Keratinocyte (primary cell): ENCODE measurements at regions not wholly inside any gene's neighbourhood (a gene's known extent, or its start where the extent isn't known, plus 50 kb on each side); places are given as distances from the start of the nearest gene placed in this dataset.

Source experiments
- DNase-seq: peaks from one replicate; pipeline ENCODE4 v3.0.0-alpha.2; 2011; ENCODE audit warnings: low read depth, missing footprints, low spot score
- FAIRE-seq: peaks from 2 replicates; lab custom pipeline; 2011; peaks lifted over from hg19 to GRCh38; lab: Jason Lieb, UNC
- H2AFZ ChIP-seq: 2 replicates; pipeline ENCODE4 v1.6.0; 2012; ENCODE audit warnings: low read length, control low read depth, inconsistent platforms; ENCODE audit not compliant: control insufficient read depth
- H3K27ac ChIP-seq: 2 replicates; pipeline ENCODE4 v1.5.1; 2011; ENCODE audit warnings: low read length; ENCODE audit not compliant: control insufficient read depth, insufficient read depth
- H3K27me3 ChIP-seq: 3 replicates; pipeline ENCODE4 v1.6.0; 2011; ENCODE audit warnings: low read length; ENCODE audit not compliant: control insufficient read depth, insufficient read depth; ENCODE audit errors: extremely low read depth
- H3K36me3 ChIP-seq, 2 experiments: 2 replicates in 1 of 2; 3 replicates in 1 of 2; pipeline ENCODE4 v1.5.1; 2011; ENCODE audit warnings: low read length in 2 of 2, mild to moderate bottlenecking in 1 of 2; ENCODE audit not compliant: control insufficient read depth in 2 of 2, insufficient read depth in 2 of 2; ENCODE audit errors: extremely low read depth in 1 of 2
- H3K4me1 ChIP-seq: 3 replicates; pipeline ENCODE4 v1.5.1; 2011; ENCODE audit warnings: low read length; ENCODE audit not compliant: control insufficient read depth, insufficient read depth; ENCODE audit errors: extremely low read depth
- H3K4me2 ChIP-seq: 3 replicates; pipeline ENCODE4 v1.6.0; 2011; ENCODE audit warnings: low read depth, low read length; ENCODE audit not compliant: control insufficient read depth, insufficient read depth; ENCODE audit errors: extremely low read depth
- H3K4me3 ChIP-seq, 3 experiments: fragments of 200-600 bp in 1 of 3; sonication (generic) in 1 of 3; 2 replicates in 2 of 3; 3 replicates in 1 of 3; pipeline ENCODE4 v1.5.1; 2011 to 2016; ENCODE audit warnings: low read length in 3 of 3, mild to moderate bottlenecking in 3 of 3, control low read depth in 2 of 3, inconsistent platforms in 1 of 3, low read depth in 1 of 3, mixed read lengths in 1 of 3, mixed run types in 1 of 3, moderate library complexity in 1 of 3; ENCODE audit not compliant: control insufficient read depth in 2 of 3, insufficient read depth in 2 of 3; ENCODE audit errors: extremely low read depth in 1 of 3
- H3K79me2 ChIP-seq: 2 replicates; pipeline ENCODE4 v1.6.0; 2012; ENCODE audit warnings: low read length; ENCODE audit not compliant: control insufficient read depth, insufficient read depth
- H3K9ac ChIP-seq: 3 replicates; pipeline ENCODE4 v1.6.0; 2011; ENCODE audit warnings: low read length; ENCODE audit not compliant: control insufficient read depth, insufficient read depth; ENCODE audit errors: extremely low read depth
- H3K9me1 ChIP-seq: 3 replicates; pipeline ENCODE4 v1.6.0; 2011; ENCODE audit warnings: low read length; ENCODE audit not compliant: control insufficient read depth, insufficient read depth; ENCODE audit errors: extremely low read depth
- H3K9me3 ChIP-seq: 2 replicates; pipeline ENCODE4 v1.5.1; 2012; ENCODE audit warnings: low read depth, low read length; ENCODE audit not compliant: control insufficient read depth
- H4K20me1 ChIP-seq: 3 replicates; pipeline ENCODE4 v1.6.0; 2011; ENCODE audit warnings: low read length; ENCODE audit not compliant: control insufficient read depth, insufficient read depth; ENCODE audit errors: extremely low read depth
- EZH2 ChIP-seq: IDR thresholded peaks from one replicate; pipeline ENCODE4 v1.6.1; 2012; ENCODE audit warnings: inconsistent platforms, mild to moderate bottlenecking, low read length, moderate library complexity
- dilution Hi-C: fragments of 300-500 bp; cut with MboI; formaldehyde crosslinking; loops from one replicate; pipeline ENCODE4 v1.7.0; 2020; ENCODE audit warnings: low sequenced_read_pairs; ENCODE audit not compliant: extremely low pct_ligation_motif_present
- TF ChIP-seq, protein P1 (sequence below), 3 experiments: IDR thresholded peaks in 1 of 3; conservative IDR thresholded peaks in 1 of 3; optimal IDR thresholded peaks in 1 of 3; 2 replicates in 2 of 3; 3 replicates in 1 of 3; pipeline versions ENCODE3 to v1.5.1; 2011; ENCODE audit warnings: low read length in 3 of 3, mild to moderate bottlenecking in 3 of 3, moderate library complexity in 2 of 3, control low read depth in 1 of 3, inconsistent platforms in 1 of 3; ENCODE audit not compliant: insufficient read depth in 2 of 3; ENCODE audit errors: extremely low read depth in 1 of 3

DNA sequence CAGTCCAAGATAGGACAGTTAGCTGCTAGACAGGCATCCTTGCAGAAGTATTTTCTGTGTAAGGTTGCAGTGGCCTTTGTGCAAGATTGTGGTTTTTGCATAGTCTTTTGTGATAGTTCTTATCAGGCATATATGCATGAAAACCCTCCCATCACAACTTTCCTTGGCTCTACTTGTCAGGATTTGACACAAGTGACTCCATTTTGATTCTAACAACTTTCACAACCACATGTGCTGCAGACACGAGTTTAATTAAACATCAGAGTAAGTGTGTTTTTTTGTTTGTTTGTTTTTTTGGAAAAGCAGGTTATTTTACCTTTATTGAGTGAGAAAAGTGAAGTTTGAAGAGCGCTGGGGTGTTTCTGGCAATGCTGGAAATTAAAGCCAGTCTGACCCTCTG, 902.0 kb upstream of the GCFC2 start:
- TF ChIP-seq, protein P1, sequence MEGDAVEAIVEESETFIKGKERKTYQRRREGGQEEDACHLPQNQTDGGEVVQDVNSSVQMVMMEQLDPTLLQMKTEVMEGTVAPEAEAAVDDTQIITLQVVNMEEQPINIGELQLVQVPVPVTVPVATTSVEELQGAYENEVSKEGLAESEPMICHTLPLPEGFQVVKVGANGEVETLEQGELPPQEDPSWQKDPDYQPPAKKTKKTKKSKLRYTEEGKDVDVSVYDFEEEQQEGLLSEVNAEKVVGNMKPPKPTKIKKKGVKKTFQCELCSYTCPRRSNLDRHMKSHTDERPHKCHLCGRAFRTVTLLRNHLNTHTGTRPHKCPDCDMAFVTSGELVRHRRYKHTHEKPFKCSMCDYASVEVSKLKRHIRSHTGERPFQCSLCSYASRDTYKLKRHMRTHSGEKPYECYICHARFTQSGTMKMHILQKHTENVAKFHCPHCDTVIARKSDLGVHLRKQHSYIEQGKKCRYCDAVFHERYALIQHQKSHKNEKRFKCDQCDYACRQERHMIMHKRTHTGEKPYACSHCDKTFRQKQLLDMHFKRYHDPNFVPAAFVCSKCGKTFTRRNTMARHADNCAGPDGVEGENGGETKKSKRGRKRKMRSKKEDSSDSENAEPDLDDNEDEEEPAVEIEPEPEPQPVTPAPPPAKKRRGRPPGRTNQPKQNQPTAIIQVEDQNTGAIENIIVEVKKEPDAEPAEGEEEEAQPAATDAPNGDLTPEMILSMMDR (optimal IDR thresholded peaks at IDR 0.05 in 1 of 3, IDR thresholded peaks at IDR 0.05 in 1 of 3, conservative IDR thresholded peaks at IDR 0.05 in 1 of 3; ENCODE audit: extremely low read depth in 1 of 3, insufficient read depth in 2 of 3, low read length in 3 of 3): no peak
- TF ChIP-seq EZH2: no peak
- Histone ChIP-seq H4K20me1 (no peaks in the 10 kb centered on the region), H3K9me3 (peaks cover 2% of the 10 kb centered on the region), H3K27ac (no peak overlapping the region), H3K4me2 (no peak overlapping the region), H3K79me2 (no peaks in the 10 kb centered on the region), H3K36me3 (no peaks in the 10 kb centered on the region), H3K4me3 (no peak overlapping the region), H3K9ac (no peak overlapping the region), H3K4me1 (no peaks in the 10 kb centered on the region), H3K9me1 (no peaks in the 10 kb centered on the region), H2AFZ (no peak overlapping the region), H3K27me3 (no peaks in the 10 kb centered on the region)
- FAIRE-seq (no peak), DNase-seq (no peak)
- dilution Hi-C loops: no loop called here

DNA sequence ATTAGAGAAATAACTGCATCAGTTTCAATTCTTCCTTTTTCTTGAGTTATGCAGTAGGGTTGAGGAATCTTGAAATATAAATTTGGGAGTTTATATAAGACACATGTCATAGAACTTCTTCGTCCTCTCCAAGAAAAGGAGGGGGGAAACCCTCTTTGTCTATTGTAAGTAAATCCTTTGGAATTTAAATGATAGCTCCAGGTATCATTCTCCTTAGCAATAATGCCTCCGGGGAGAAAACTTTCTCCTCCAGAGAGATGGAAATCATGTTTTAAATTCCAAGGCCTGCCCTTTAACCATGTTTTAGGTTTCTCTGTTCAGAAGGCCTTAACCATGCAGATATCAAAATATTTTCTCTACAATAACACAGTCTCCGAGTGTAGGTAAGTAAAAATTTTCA, 899.7 kb upstream of the GCFC2 start:
- FAIRE-seq (no peak), DNase-seq (no peak)
- no peaks in the 10 kb centered on the region for H3K79me2 ChIP-seq
- no peak overlapping the region for H3K27ac ChIP-seq
- dilution Hi-C loops: no loop called here
- no peaks in the 10 kb centered on the region for H3K9me1 ChIP-seq
- H3K9me3 ChIP-seq: no peaks in the 10 kb centered on the region
- TF ChIP-seq, protein P1 (optimal IDR thresholded peaks at IDR 0.05 in 1 of 3, IDR thresholded peaks at IDR 0.05 in 1 of 3, conservative IDR thresholded peaks at IDR 0.05 in 1 of 3; ENCODE audit: extremely low read depth in 1 of 3, insufficient read depth in 2 of 3, low read length in 3 of 3): no peak
- TF ChIP-seq EZH2: no peak
- H3K4me1 ChIP-seq: no peaks in the 10 kb centered on the region
- no peak overlapping the region for H3K4me3 ChIP-seq
- no peak overlapping the region for H3K9ac ChIP-seq
- H2AFZ ChIP-seq: no peak overlapping the region
- H3K4me2 ChIP-seq: no peak overlapping the region
- no peaks in the 10 kb centered on the region for H3K27me3 ChIP-seq
- no peaks in the 10 kb centered on the region for H3K36me3 ChIP-seq
- no peaks in the 10 kb centered on the region for H4K20me1 ChIP-seq
